Neutrophil (primary cell): ENCODE measurements at regions not wholly inside any gene's neighbourhood (a gene's known extent, or its start where the extent isn't known, plus 50 kb on each side); places are given as distances from the start of the nearest gene placed in this dataset.

Experiments used
- H3K27ac ChIP-seq: fragments of 200-600 bp; sonication (generic); 2 replicates; pipeline ENCODE4 v1.5.1; 2016; ENCODE audit warnings: mild to moderate bottlenecking, moderate library complexity
- H3K27me3 ChIP-seq: fragments of 200-600 bp; sonication (generic); 2 replicates; pipeline ENCODE4 v1.6.0; 2016; ENCODE audit warnings: mild to moderate bottlenecking
- H3K36me3 ChIP-seq: fragments of 200-600 bp; sonication (generic); 2 replicates; pipeline ENCODE4 v1.5.1; 2017
- H3K4me1 ChIP-seq, 2 experiments: fragments of 200-600 bp in 1 of 2; sonication (generic) in 1 of 2; 1 replicate in 1 of 2; 2 replicates in 1 of 2; pipeline versions ENCODE4 v1.5.1 to v1.6.1; 2013 to 2016; ENCODE audit warnings: low read depth in 1 of 2, low read length in 1 of 2, mild to moderate bottlenecking in 1 of 2, moderate library complexity in 1 of 2; ENCODE audit not compliant: control insufficient read depth in 1 of 2, insufficient read depth in 1 of 2
- H3K4me3 ChIP-seq, 2 experiments: fragments of 200-600 bp in 1 of 2; sonication (generic) in 1 of 2; 1 replicate in 1 of 2; 2 replicates in 1 of 2; pipeline ENCODE4 v1.5.1; 2013 to 2016; ENCODE audit warnings: low read depth in 1 of 2, low read length in 1 of 2, mild to moderate bottlenecking in 1 of 2, moderate library complexity in 1 of 2
- H3K9me3 ChIP-seq: fragments of 200-600 bp; sonication (generic); 2 replicates; pipeline ENCODE4 v1.5.1; 2016
- CTCF ChIP-seq: fragments of 200-600 bp; sonication (generic); IDR thresholded peaks from 2 replicates; pipeline ENCODE4 v1.5.1; 2016; ENCODE audit warnings: antibody characterized with exemption

GRCh38 chr4:123869286-123870215 is 473.0 kb downstream of the SPRY1 start:
- Histone ChIP-seq H3K27me3 (no peaks in the 10 kb centered on the region), H3K36me3 (no peaks in the 10 kb centered on the region)

GRCh38 chr4:123870216-123870876 is 473.8 kb downstream of the SPRY1 start:
- H3K27me3 ChIP-seq, result no peaks in the 10 kb centered on the region
- no peak overlapping the region for H3K27ac ChIP-seq
- no peak for TF ChIP-seq CTCF
- H3K4me3 ChIP-seq, result no peak overlapping the region
- H3K4me1 ChIP-seq, result no peaks in the 10 kb centered on the region
- no peaks in the 10 kb centered on the region for H3K9me3 ChIP-seq
- no peaks in the 10 kb centered on the region for H3K36me3 ChIP-seq

More at GRCh38 chr4:123869286-123870215, 473.0 kb downstream of the SPRY1 start:
- no peaks in the 10 kb centered on the region for H3K9me3 ChIP-seq
- H3K27ac ChIP-seq, result no peak overlapping the region
- H3K4me3 ChIP-seq, result no peak overlapping the region
- no peaks in the 10 kb centered on the region for H3K4me1 ChIP-seq
- TF ChIP-seq CTCF, result no peak

- H3K27ac ChIP-seq, result no peak overlapping the region
- no peaks in the 10 kb centered on the region for H3K9me3 ChIP-seq
- TF ChIP-seq CTCF, result no peak
These were observed 474.7 kb downstream of the SPRY1 start for GRCh38 chr4:123871341-123871740.

GRCh38 chr4:123874063-123874462 is 477.5 kb downstream of the SPRY1 start:
- Histone ChIP-seq H3K9me3 (no peaks in the 10 kb centered on the region), H3K27me3 (no peaks in the 10 kb centered on the region), H3K36me3 (no peaks in the 10 kb centered on the region), H3K27ac (no peak overlapping the region), H3K4me1 (no peaks in the 10 kb centered on the region), H3K4me3 (no peak overlapping the region)
- TF ChIP-seq CTCF, result no peak

More at GRCh38 chr4:123871341-123871740, 474.7 kb downstream of the SPRY1 start:
- Histone ChIP-seq H3K4me3 (no peak overlapping the region), H3K27me3 (no peaks in the 10 kb centered on the region), H3K36me3 (no peaks in the 10 kb centered on the region), H3K4me1 (no peaks in the 10 kb centered on the region)

GRCh38 chr4:123876143-123876542 is 479.5 kb downstream of the SPRY1 start:
- TF ChIP-seq CTCF, result no peak
- H3K4me3 ChIP-seq, result no peak overlapping the region
- no peaks in the 10 kb centered on the region for H3K4me1 ChIP-seq
- no peaks in the 10 kb centered on the region for H3K27me3 ChIP-seq
- no peaks in the 10 kb centered on the region for H3K9me3 ChIP-seq
- H3K27ac ChIP-seq, result no peak overlapping the region
- H3K36me3 ChIP-seq, result no peaks in the 10 kb centered on the region
